ENCODE measurements at regions not wholly inside any gene's neighbourhood (a gene's known extent, or its start where the extent isn't known, plus 50 kb on each side); places are given as distances from the start of the nearest gene placed in this dataset.

GRCh38 chr15:39269821-39270220, 311.1 kb upstream of the THBS1 start:
- TF ChIP-seq CTCF (IDR thresholded peaks at IDR 0.05 in 4 of 5, conservative IDR thresholded peaks at IDR 0.05 in 1 of 5), result no peak
- no peak for TF ChIP-seq POLR2A (IDR thresholded peaks at IDR 0.05)
